Stimulated activated naive CD8-positive, alpha-beta T cell treated with anti-CD3 and anti-CD28 coated beads, Interleukin-15, Interleukin-2, amounts not matched to agents 100 U/mL and 50 U/mL, for 24 hours (primary cell): ENCODE measurements at regions not wholly inside any gene's neighbourhood (a gene's known extent, or its start where the extent isn't known, plus 50 kb on each side); places are given as distances from the start of the nearest gene placed in this dataset.

Experiments
- ATAC-seq: fragments of 150-1000 bp; cut with Tn5 transposase; one replicate; pipeline ENCODE4 v1.10.0; 2021
- DNase-seq: peaks from one replicate; pipeline ENCODE4 v3.0.0; 2021

GRCh38 chr5:32989815-32990214 lies 278.7 kb downstream of the NPR3 start:
- DNase-seq (no peak), ATAC-seq (no peak)

GRCh38 chr5:32990593-32991420 lies 279.7 kb downstream of the NPR3 start:
- ATAC-seq (no peak), DNase-seq (no peak)

- ATAC-seq (no peak), DNase-seq (no peak)
Measured at GRCh38 chr5:32991421-32991815, 280.3 kb downstream of the NPR3 start.

- DNase-seq: no peak
- ATAC-seq: no peak
Measured at GRCh38 chr5:32996336-32996735, 285.2 kb downstream of the NPR3 start.

GRCh38 chr5:33008751-33009418 lies 297.8 kb downstream of the NPR3 start:
- DNase-seq (no peak), ATAC-seq (no peak)

- DNase-seq (no peak), ATAC-seq (no peak)
Measured at GRCh38 chr5:33010846-33011245, 299.7 kb downstream of the NPR3 start.

GRCh38 chr5:33011801-33012200 lies 300.7 kb downstream of the NPR3 start:
- ATAC-seq (no peak), DNase-seq (no peak)

- no peak for DNase-seq
- ATAC-seq: no peak
Measured at GRCh38 chr5:33023649-33024048, 312.5 kb downstream of the NPR3 start.

GRCh38 chr5:33032271-33033070 lies 321.4 kb downstream of the NPR3 start:
- no peak for ATAC-seq
- no peak for DNase-seq

GRCh38 chr5:33033516-33033915 lies 322.4 kb downstream of the NPR3 start:
- DNase-seq (no peak), ATAC-seq (no peak)

GRCh38 chr5:33034777-33035176 lies 323.7 kb downstream of the NPR3 start:
- ATAC-seq (no peak), DNase-seq (no peak)

- no peak for DNase-seq
Measured at GRCh38 chr5:33035851-33036527, 324.9 kb downstream of the NPR3 start.

GRCh38 chr5:33037076-33037475 lies 326.0 kb downstream of the NPR3 start:
- ATAC-seq (no peak), DNase-seq (no peak)

More at GRCh38 chr5:33035851-33036527, 324.9 kb downstream of the NPR3 start:
- no peak for ATAC-seq

GRCh38 chr5:33041586-33041985 lies 330.5 kb downstream of the NPR3 start:
- DNase-seq (no peak), ATAC-seq (no peak)

- DNase-seq: no peak
- ATAC-seq: no peak
Measured at GRCh38 chr5:33043343-33043997, 332.3 kb downstream of the NPR3 start.

- DNase-seq: no peak
- no peak for ATAC-seq
Measured at GRCh38 chr5:33046091-33046490, 335.0 kb downstream of the NPR3 start.

GRCh38 chr5:33048315-33048714 lies 337.2 kb downstream of the NPR3 start:
- no peak for DNase-seq

GRCh38 chr5:33049298-33049697 lies 338.2 kb downstream of the NPR3 start:
- DNase-seq: no peak
- ATAC-seq: peak; percentile 36

More at GRCh38 chr5:33048315-33048714, 337.2 kb downstream of the NPR3 start:
- ATAC-seq: no peak

- no peak for ATAC-seq
Measured at GRCh38 chr5:33049842-33050241, 338.7 kb downstream of the NPR3 start.

GRCh38 chr5:33059081-33059480 lies 348.0 kb downstream of the NPR3 start:
- ATAC-seq (no peak), DNase-seq (no peak)

More at GRCh38 chr5:33049842-33050241, 338.7 kb downstream of the NPR3 start:
- DNase-seq: no peak

- no peak for ATAC-seq
- no peak for DNase-seq
Measured at GRCh38 chr5:33065131-33065530, 354.0 kb downstream of the NPR3 start.

- DNase-seq: no peak
- ATAC-seq: no peak
Measured at GRCh38 chr5:33067291-33067690, 356.2 kb downstream of the NPR3 start.
